HG02970 (cell line): ENCODE measurements at regions not wholly inside any gene's neighbourhood (a gene's known extent, or its start where the extent isn't known, plus 50 kb on each side); places are given as distances from the start of the nearest gene placed in this dataset.

Experiments
- ATAC-seq: cut with Tn5 transposase; IDR thresholded peaks from one replicate; pipeline ENCODE4 v1.9.1; 2021; ENCODE audit warnings: mild to moderate bottlenecking, moderate library complexity, moderate number of reproducible peaks; ENCODE audit not compliant: unreplicated experiment, low FRiP score

- no peak for ATAC-seq
These were observed 151.8 kb upstream of the BTG1 start for GRCh38 chr12:92297405-92297804.

GRCh38 chr12:92295523-92295922 lies 149.9 kb upstream of the BTG1 start:
- no peak for ATAC-seq

- ATAC-seq = no peak
These were observed 149.2 kb upstream of the BTG1 start for GRCh38 chr12:92294676-92295440.

- no peak for ATAC-seq
These were observed 146.4 kb upstream of the BTG1 start for GRCh38 chr12:92292016-92292415.

GRCh38 chr12:92290886-92291285 lies 145.2 kb upstream of the BTG1 start:
- ATAC-seq = no peak

- no peak for ATAC-seq
These were observed 144.7 kb upstream of the BTG1 start for GRCh38 chr12:92290350-92290695.

- ATAC-seq = no peak
These were observed 144.1 kb upstream of the BTG1 start for GRCh38 chr12:92289629-92290349.

GRCh38 chr12:92288561-92288960 lies 142.9 kb upstream of the BTG1 start:
- no peak for ATAC-seq

GRCh38 chr12:92278378-92278828 lies 132.8 kb upstream of the BTG1 start:
- ATAC-seq = no peak

GRCh38 chr12:92277795-92278194 lies 132.1 kb upstream of the BTG1 start:
- no peak for ATAC-seq

GRCh38 chr12:92276276-92276675 lies 130.6 kb upstream of the BTG1 start:
- ATAC-seq = no peak

GRCh38 chr12:92275443-92276154 lies 130.0 kb upstream of the BTG1 start:
- ATAC-seq = no peak

- no peak for ATAC-seq
These were observed 127.4 kb upstream of the BTG1 start for GRCh38 chr12:92273076-92273475.

GRCh38 chr12:92272061-92272964 lies 126.7 kb upstream of the BTG1 start:
- ATAC-seq = no peak

- no peak for ATAC-seq
These were observed 125.7 kb upstream of the BTG1 start for GRCh38 chr12:92271341-92271740.

- no peak for ATAC-seq
These were observed 124.9 kb upstream of the BTG1 start for GRCh38 chr12:92270521-92270920.

- ATAC-seq = no peak
These were observed 123.3 kb upstream of the BTG1 start for GRCh38 chr12:92268946-92269345.

- no peak for ATAC-seq
These were observed 116.0 kb upstream of the BTG1 start for GRCh38 chr12:92261692-92262091.

GRCh38 chr12:92261071-92261470 lies 115.4 kb upstream of the BTG1 start:
- no peak for ATAC-seq

GRCh38 chr12:92259696-92260251 lies 114.1 kb upstream of the BTG1 start:
- ATAC-seq = no peak
